WTC11 (cell line): ENCODE measurements at regions not wholly inside any gene's neighbourhood (a gene's known extent, or its start where the extent isn't known, plus 50 kb on each side); places are given as distances from the start of the nearest gene placed in this dataset.

ENCODE experiments used
- ATAC-seq: fragments of 200-7000 bp; cut with Tn5 transposase; 2 replicates; pipeline ENCODE4 v1.10.0; 2021; ENCODE audit warnings: mild to moderate bottlenecking, moderate library complexity
- CTCF ChIA-PET: fragments of 300-600 bp; sonication (Branson Sonifier 250); formaldehyde crosslinking; loops from one replicate; lab custom pipeline; 2021; ENCODE audit warnings: antibody characterized with exemption; lab: Charles Lee
- POLR2A ChIA-PET: fragments of 350-600 bp; sonication (Branson Sonifier 250); formaldehyde crosslinking; loops from one replicate; lab custom pipeline; 2021; ENCODE audit warnings: antibody characterized with exemption; lab: Charles Lee
- DNase-seq: peaks from one replicate; pipeline ENCODE4 v3.0.0; 2021; ENCODE audit warnings: low spot score
- H3K27ac Mint-ChIP-seq: 2 replicates; pipeline ENCODE4 v1.8.0; 2021; ENCODE audit warnings: mixed read lengths
- H3K27me3 Mint-ChIP-seq: 2 replicates; pipeline ENCODE4 v1.8.0; 2021; ENCODE audit warnings: low read depth, mild to moderate bottlenecking, moderate library complexity, mixed read lengths
- H3K36me3 Mint-ChIP-seq: 2 replicates; pipeline ENCODE4 v1.8.0; 2021; ENCODE audit warnings: mixed read lengths
- H3K4me1 Mint-ChIP-seq: 2 replicates; pipeline ENCODE4 v1.8.0; 2022; ENCODE audit warnings: mixed read lengths
- H3K4me3 Mint-ChIP-seq: 2 replicates; pipeline ENCODE4 v1.8.0; 2021; ENCODE audit warnings: mild to moderate bottlenecking, moderate library complexity, mixed read lengths
- H3K9me3 Mint-ChIP-seq: 2 replicates; pipeline ENCODE4 v1.8.0; 2021; ENCODE audit warnings: mixed read lengths
- AFF4 ChIP-seq: sonication (generic); formaldehyde crosslinking; IDR thresholded peaks from 2 replicates; pipeline ENCODE4 v1.8.1; 2023; ENCODE audit warnings: mild to moderate bottlenecking, missing genetic modification reagents, borderline replicate concordance
- CREB1 ChIP-seq: sonication (generic); formaldehyde crosslinking; IDR thresholded peaks from 2 replicates; pipeline ENCODE4 v1.8.0; 2023; ENCODE audit warnings: mild to moderate bottlenecking, missing genetic modification reagents
- GRHL2 ChIP-seq: fragments of 250-450 bp; sonication (Bioruptor Pico); IDR thresholded peaks from 2 replicates; pipeline ENCODE4 v1.8.0; 2022; ENCODE audit warnings: mild to moderate bottlenecking, moderate library complexity; ENCODE audit not compliant: insufficient replicate concordance, severe bottlenecking
- JAZF1 ChIP-seq: fragments of 250-450 bp; sonication (Bioruptor Pico); IDR thresholded peaks from 2 replicates; pipeline ENCODE4 v1.9.0; 2021; ENCODE audit warnings: moderate library complexity, mild to moderate bottlenecking, inconsistent platforms
- JUN ChIP-seq: sonication (generic); formaldehyde crosslinking; IDR thresholded peaks from 2 replicates; pipeline ENCODE4 v1.8.0; 2023; ENCODE audit warnings: mild to moderate bottlenecking, missing genetic modification reagents
- MYBL2 ChIP-seq: sonication (generic); formaldehyde crosslinking; IDR thresholded peaks from 2 replicates; pipeline ENCODE4 v1.8.1; 2023; ENCODE audit warnings: mild to moderate bottlenecking, moderate library complexity, missing genetic modification reagents
- NFATC4 ChIP-seq: fragments of 250-450 bp; sonication (Bioruptor Pico); IDR thresholded peaks from 2 replicates; pipeline ENCODE4 v1.9.0; 2021; ENCODE audit warnings: mild to moderate bottlenecking
- NFE2L1 ChIP-seq: sonication (generic); formaldehyde crosslinking; IDR thresholded peaks from 2 replicates; pipeline ENCODE4 v1.8.1; 2023; ENCODE audit warnings: missing genetic modification reagents
- NFYB ChIP-seq: sonication (generic); formaldehyde crosslinking; conservative IDR thresholded peaks from 2 replicates; pipeline ENCODE4 v1.8.0; 2022; ENCODE audit warnings: low read depth, missing genetic modification reagents
- NR2C2 ChIP-seq: sonication (generic); formaldehyde crosslinking; IDR thresholded peaks from 2 replicates; pipeline ENCODE4 v1.8.0; 2022; ENCODE audit warnings: mild to moderate bottlenecking, missing genetic modification reagents
- NR3C1 ChIP-seq: sonication (generic); formaldehyde crosslinking; conservative IDR thresholded peaks from 2 replicates; pipeline ENCODE4 v1.8.1; 2023; ENCODE audit warnings: low read depth, mild to moderate bottlenecking, missing genetic modification reagents
- PRRX2 ChIP-seq: fragments of 250-450 bp; sonication (Bioruptor Pico); IDR thresholded peaks from 2 replicates; pipeline ENCODE4 v1.8.0; 2021; ENCODE audit warnings: mild to moderate bottlenecking
- SMAD3 ChIP-seq: sonication (generic); formaldehyde crosslinking; IDR thresholded peaks from 2 replicates; pipeline ENCODE4 v1.8.0; 2022; ENCODE audit warnings: missing genetic modification reagents, mild to moderate bottlenecking, borderline replicate concordance
- SMAD4 ChIP-seq: sonication (generic); formaldehyde crosslinking; IDR thresholded peaks from 2 replicates; pipeline ENCODE4 v1.8.0; 2022; ENCODE audit warnings: mild to moderate bottlenecking, missing genetic modification reagents
- SOX15 ChIP-seq: fragments of 250-450 bp; sonication (Bioruptor Pico); IDR thresholded peaks from 2 replicates; pipeline ENCODE4 v1.9.0; 2021; ENCODE audit warnings: mild to moderate bottlenecking
- TCF7 ChIP-seq: sonication (generic); formaldehyde crosslinking; IDR thresholded peaks from 2 replicates; pipeline ENCODE4 v1.8.0; 2022; ENCODE audit warnings: mild to moderate bottlenecking, low read depth, missing genetic modification reagents, moderate library complexity
- TEAD4 ChIP-seq: sonication (generic); formaldehyde crosslinking; IDR thresholded peaks from 2 replicates; pipeline ENCODE4 v1.8.0; 2022; ENCODE audit warnings: mild to moderate bottlenecking, missing genetic modification reagents
- TP53 ChIP-seq: sonication (generic); formaldehyde crosslinking; IDR thresholded peaks from 2 replicates; pipeline ENCODE4 v1.8.1; 2023; ENCODE audit warnings: mild to moderate bottlenecking, missing genetic modification reagents
- ZNF317 ChIP-seq: sonication (generic); formaldehyde crosslinking; IDR thresholded peaks from 2 replicates; pipeline ENCODE4 v1.8.1; 2023; ENCODE audit warnings: low read depth, mild to moderate bottlenecking, moderate library complexity, missing genetic modification reagents, borderline replicate concordance
- ZNF416 ChIP-seq: fragments of 250-450 bp; sonication (Bioruptor Pico); IDR thresholded peaks from 2 replicates; pipeline ENCODE4 v1.9.0; 2021; ENCODE audit warnings: mild to moderate bottlenecking, inconsistent platforms
- ZNF671 ChIP-seq: fragments of 250-450 bp; sonication (Bioruptor Pico); IDR thresholded peaks from 2 replicates; pipeline ENCODE4 v1.8.0; 2021; ENCODE audit warnings: mild to moderate bottlenecking
- TF ChIP-seq, protein P1 (sequence below): sonication (generic); formaldehyde crosslinking; IDR thresholded peaks from 2 replicates; pipeline ENCODE4 v1.8.1; 2022; ENCODE audit warnings: low read depth, missing genetic modification reagents, borderline replicate concordance
- TF ChIP-seq, protein P2 (sequence below): sonication (generic); formaldehyde crosslinking; IDR thresholded peaks from 2 replicates; pipeline ENCODE4 v1.8.0; 2022; ENCODE audit warnings: mild to moderate bottlenecking, missing genetic modification reagents
- TF ChIP-seq, protein P3 (sequence below): sonication (generic); formaldehyde crosslinking; IDR thresholded peaks from 2 replicates; pipeline ENCODE4 v1.8.0; 2023; ENCODE audit warnings: missing genetic modification reagents
- TF ChIP-seq, protein P4 (sequence below): sonication (generic); formaldehyde crosslinking; IDR thresholded peaks from 2 replicates; pipeline ENCODE4 v1.8.0; 2023; ENCODE audit warnings: mild to moderate bottlenecking, missing genetic modification reagents
- TF ChIP-seq, protein P5 (sequence below): sonication (generic); formaldehyde crosslinking; IDR thresholded peaks from 2 replicates; pipeline ENCODE4 v1.8.1; 2022; ENCODE audit warnings: low read depth, mild to moderate bottlenecking, moderate library complexity, missing genetic modification reagents, borderline replicate concordance

DNA sequence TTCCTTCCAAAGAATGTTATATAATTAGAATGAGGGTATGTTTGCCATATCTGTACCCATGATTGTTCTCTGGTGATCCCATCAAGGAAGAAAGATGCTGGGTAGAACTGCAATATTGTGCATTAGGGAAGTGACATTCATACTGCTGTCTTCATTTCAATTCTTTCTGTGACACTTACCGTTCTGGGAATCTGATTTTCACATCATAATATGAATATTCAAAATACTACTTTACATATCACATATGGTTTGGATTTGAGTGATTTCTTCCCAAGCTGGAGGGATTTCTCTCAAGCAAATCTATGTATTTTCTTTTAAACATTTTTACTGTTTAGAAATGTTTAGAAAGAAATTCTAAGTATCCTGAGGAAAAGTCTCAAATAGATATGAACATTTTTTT lies 168.4 kb upstream of the DDX18 start:
- H3K36me3 Mint-ChIP-seq: peaks cover 6% of the 10 kb centered on the region
- DNase-seq: no peak
- ChIA-PET CTCF (no interaction called here), POLR2A (no interaction called here)
- H3K4me1 Mint-ChIP-seq: peaks cover 7% of the 10 kb centered on the region
- no peak overlapping the region for H3K4me3 Mint-ChIP-seq
- no peaks in the 10 kb centered on the region for H3K27me3 Mint-ChIP-seq
- H3K27ac Mint-ChIP-seq: no peak overlapping the region
- no peak for TF ChIP-seq SMAD4 (CRISPR knock-in tag)
- no peak for TF ChIP-seq JUN (CRISPR knock-in tag)
- TF ChIP-seq, protein P1, sequence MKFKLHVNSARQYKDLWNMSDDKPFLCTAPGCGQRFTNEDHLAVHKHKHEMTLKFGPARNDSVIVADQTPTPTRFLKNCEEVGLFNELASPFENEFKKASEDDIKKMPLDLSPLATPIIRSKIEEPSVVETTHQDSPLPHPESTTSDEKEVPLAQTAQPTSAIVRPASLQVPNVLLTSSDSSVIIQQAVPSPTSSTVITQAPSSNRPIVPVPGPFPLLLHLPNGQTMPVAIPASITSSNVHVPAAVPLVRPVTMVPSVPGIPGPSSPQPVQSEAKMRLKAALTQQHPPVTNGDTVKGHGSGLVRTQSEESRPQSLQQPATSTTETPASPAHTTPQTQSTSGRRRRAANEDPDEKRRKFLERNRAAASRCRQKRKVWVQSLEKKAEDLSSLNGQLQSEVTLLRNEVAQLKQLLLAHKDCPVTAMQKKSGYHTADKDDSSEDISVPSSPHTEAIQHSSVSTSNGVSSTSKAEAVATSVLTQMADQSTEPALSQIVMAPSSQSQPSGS (CRISPR knock-in tag): no peak
- TF ChIP-seq ZNF317: no peak
- TF ChIP-seq, protein P2, sequence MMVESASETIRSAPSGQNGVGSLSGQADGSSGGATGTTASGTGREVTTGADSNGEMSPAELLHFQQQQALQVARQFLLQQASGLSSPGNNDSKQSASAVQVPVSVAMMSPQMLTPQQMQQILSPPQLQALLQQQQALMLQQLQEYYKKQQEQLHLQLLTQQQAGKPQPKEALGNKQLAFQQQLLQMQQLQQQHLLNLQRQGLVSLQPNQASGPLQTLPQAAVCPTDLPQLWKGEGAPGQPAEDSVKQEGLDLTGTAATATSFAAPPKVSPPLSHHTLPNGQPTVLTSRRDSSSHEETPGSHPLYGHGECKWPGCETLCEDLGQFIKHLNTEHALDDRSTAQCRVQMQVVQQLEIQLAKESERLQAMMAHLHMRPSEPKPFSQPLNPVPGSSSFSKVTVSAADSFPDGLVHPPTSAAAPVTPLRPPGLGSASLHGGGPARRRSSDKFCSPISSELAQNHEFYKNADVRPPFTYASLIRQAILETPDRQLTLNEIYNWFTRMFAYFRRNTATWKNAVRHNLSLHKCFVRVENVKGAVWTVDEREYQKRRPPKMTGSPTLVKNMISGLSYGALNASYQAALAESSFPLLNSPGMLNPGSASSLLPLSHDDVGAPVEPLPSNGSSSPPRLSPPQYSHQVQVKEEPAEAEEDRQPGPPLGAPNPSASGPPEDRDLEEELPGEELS (CRISPR knock-in tag): no peak
- TF ChIP-seq SOX15 (CRISPR knock-in tag): no peak
- TF ChIP-seq NFYB (CRISPR knock-in tag): no peak
- TF ChIP-seq GRHL2: no peak
- no peak for TF ChIP-seq AFF4 (CRISPR knock-in tag)
- TF ChIP-seq NR2C2 (CRISPR knock-in tag): no peak
- TF ChIP-seq TP53 (CRISPR knock-in tag): no peak
- no peak for TF ChIP-seq CREB1
- TF ChIP-seq TCF7 (CRISPR knock-in tag): no peak
- TF ChIP-seq ZNF671: no peak
- TF ChIP-seq, protein P3, sequence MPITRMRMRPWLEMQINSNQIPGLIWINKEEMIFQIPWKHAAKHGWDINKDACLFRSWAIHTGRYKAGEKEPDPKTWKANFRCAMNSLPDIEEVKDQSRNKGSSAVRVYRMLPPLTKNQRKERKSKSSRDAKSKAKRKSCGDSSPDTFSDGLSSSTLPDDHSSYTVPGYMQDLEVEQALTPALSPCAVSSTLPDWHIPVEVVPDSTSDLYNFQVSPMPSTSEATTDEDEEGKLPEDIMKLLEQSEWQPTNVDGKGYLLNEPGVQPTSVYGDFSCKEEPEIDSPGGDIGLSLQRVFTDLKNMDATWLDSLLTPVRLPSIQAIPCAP (CRISPR knock-in tag): no peak
- no peak for ATAC-seq
- peaks cover 6% of the 10 kb centered on the region for H3K9me3 Mint-ChIP-seq

DNA sequence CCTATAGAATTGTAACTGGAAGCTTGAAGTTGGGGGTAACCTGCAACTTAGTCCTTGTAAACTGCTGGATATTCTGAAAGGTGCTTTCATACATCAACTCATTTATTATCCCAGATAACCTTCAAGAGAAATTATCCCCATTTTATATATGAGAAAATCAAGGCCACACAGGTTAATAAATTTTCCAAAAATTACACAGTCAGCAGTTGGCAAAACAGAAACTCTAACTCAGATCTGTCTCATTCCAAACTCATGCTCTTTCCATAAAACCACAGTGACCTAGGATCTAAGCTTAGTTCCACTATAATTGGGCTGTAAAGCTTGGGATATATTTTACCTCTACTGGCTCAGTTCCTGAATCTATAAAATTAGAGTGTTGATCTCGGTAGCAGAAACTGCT lies 167.6 kb upstream of the DDX18 start:
- no peak overlapping the region for H3K4me3 Mint-ChIP-seq
- H3K9me3 Mint-ChIP-seq: peaks cover 6% of the 10 kb centered on the region
- H3K4me1 Mint-ChIP-seq: peaks cover 7% of the 10 kb centered on the region
- CTCF ChIA-PET: no interaction called here
- DNase-seq: no peak
- TF ChIP-seq NR3C1 (CRISPR knock-in tag) (no peak), ZNF416 (CRISPR knock-in tag) (no peak), SMAD3 (CRISPR knock-in tag) (no peak), MYBL2 (no peak), CREB1 (no peak), PRRX2 (no peak), TEAD4 (CRISPR knock-in tag) (no peak), NFATC4 (no peak), NFYB (CRISPR knock-in tag) (no peak), NFE2L1 (CRISPR knock-in tag) (no peak), JAZF1 (CRISPR knock-in tag) (no peak)
- TF ChIP-seq, protein P4, sequence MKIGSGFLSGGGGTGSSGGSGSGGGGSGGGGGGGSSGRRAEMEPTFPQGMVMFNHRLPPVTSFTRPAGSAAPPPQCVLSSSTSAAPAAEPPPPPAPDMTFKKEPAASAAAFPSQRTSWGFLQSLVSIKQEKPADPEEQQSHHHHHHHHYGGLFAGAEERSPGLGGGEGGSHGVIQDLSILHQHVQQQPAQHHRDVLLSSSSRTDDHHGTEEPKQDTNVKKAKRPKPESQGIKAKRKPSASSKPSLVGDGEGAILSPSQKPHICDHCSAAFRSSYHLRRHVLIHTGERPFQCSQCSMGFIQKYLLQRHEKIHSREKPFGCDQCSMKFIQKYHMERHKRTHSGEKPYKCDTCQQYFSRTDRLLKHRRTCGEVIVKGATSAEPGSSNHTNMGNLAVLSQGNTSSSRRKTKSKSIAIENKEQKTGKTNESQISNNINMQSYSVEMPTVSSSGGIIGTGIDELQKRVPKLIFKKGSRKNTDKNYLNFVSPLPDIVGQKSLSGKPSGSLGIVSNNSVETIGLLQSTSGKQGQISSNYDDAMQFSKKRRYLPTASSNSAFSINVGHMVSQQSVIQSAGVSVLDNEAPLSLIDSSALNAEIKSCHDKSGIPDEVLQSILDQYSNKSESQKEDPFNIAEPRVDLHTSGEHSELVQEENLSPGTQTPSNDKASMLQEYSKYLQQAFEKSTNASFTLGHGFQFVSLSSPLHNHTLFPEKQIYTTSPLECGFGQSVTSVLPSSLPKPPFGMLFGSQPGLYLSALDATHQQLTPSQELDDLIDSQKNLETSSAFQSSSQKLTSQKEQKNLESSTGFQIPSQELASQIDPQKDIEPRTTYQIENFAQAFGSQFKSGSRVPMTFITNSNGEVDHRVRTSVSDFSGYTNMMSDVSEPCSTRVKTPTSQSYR (CRISPR knock-in tag): no peak
- TF ChIP-seq, protein P5, sequence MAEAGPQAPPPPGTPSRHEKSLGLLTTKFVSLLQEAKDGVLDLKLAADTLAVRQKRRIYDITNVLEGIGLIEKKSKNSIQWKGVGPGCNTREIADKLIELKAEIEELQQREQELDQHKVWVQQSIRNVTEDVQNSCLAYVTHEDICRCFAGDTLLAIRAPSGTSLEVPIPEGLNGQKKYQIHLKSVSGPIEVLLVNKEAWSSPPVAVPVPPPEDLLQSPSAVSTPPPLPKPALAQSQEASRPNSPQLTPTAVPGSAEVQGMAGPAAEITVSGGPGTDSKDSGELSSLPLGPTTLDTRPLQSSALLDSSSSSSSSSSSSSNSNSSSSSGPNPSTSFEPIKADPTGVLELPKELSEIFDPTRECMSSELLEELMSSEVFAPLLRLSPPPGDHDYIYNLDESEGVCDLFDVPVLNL (CRISPR knock-in tag): no peak
- POLR2A ChIA-PET: no interaction called here
- ATAC-seq: no peak
- H3K27ac Mint-ChIP-seq: no peak overlapping the region
- H3K27me3 Mint-ChIP-seq: no peaks in the 10 kb centered on the region
- peaks cover 6% of the 10 kb centered on the region for H3K36me3 Mint-ChIP-seq
